ENCODE measurements at regions not wholly inside any gene's neighbourhood (a gene's known extent, or its start where the extent isn't known, plus 50 kb on each side); places are given as distances from the start of the nearest gene placed in this dataset.

DNA sequence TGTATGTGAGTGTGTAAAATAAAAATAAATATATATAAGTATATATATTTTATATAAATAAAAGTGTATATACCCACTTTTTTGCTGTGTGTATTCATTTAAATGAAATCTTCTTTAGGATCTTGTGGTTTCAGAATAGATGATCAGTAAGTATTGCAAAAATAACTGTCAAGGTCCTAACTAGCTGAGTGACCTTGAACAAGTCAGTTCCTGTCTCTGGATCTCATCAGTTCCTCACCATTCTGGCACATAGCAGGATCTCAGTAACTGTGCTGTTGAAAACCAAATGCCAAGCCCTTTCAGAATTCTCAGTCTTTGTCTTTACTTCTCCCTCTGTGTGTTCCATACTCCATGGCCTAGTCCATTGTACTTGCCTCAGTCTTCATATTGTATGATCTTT is 115.3 kb upstream of the CXCR4 start:
- TF ChIP-seq, protein P1, sequence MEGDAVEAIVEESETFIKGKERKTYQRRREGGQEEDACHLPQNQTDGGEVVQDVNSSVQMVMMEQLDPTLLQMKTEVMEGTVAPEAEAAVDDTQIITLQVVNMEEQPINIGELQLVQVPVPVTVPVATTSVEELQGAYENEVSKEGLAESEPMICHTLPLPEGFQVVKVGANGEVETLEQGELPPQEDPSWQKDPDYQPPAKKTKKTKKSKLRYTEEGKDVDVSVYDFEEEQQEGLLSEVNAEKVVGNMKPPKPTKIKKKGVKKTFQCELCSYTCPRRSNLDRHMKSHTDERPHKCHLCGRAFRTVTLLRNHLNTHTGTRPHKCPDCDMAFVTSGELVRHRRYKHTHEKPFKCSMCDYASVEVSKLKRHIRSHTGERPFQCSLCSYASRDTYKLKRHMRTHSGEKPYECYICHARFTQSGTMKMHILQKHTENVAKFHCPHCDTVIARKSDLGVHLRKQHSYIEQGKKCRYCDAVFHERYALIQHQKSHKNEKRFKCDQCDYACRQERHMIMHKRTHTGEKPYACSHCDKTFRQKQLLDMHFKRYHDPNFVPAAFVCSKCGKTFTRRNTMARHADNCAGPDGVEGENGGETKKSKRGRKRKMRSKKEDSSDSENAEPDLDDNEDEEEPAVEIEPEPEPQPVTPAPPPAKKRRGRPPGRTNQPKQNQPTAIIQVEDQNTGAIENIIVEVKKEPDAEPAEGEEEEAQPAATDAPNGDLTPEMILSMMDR (IDR thresholded peaks at IDR 0.05; ENCODE audit: borderline replicate concordance, extremely low read depth, low read length, poor library complexity, severe bottlenecking): no peak
- TF ChIP-seq EZH2 (IDR thresholded peaks at IDR 0.05; ENCODE audit: borderline replicate concordance, low read depth, low read length, severe bottlenecking): no peak

Measured in DND-41 (cell line).